NCI-H2029 (cell line): ENCODE measurements at regions not wholly inside any gene's neighbourhood (a gene's known extent, or its start where the extent isn't known, plus 50 kb on each side); places are given as distances from the start of the nearest gene placed in this dataset.
"Not testable (repeated sequence)": the region's sequence is repeated elsewhere in the genome, so short reads cannot be mapped to it uniquely, and the experiment has no call there.

Experiments
- DNase-seq: peaks from one replicate; lab custom pipeline; 2025; lab: John Stamatoyannopoulos, UW

DNA sequence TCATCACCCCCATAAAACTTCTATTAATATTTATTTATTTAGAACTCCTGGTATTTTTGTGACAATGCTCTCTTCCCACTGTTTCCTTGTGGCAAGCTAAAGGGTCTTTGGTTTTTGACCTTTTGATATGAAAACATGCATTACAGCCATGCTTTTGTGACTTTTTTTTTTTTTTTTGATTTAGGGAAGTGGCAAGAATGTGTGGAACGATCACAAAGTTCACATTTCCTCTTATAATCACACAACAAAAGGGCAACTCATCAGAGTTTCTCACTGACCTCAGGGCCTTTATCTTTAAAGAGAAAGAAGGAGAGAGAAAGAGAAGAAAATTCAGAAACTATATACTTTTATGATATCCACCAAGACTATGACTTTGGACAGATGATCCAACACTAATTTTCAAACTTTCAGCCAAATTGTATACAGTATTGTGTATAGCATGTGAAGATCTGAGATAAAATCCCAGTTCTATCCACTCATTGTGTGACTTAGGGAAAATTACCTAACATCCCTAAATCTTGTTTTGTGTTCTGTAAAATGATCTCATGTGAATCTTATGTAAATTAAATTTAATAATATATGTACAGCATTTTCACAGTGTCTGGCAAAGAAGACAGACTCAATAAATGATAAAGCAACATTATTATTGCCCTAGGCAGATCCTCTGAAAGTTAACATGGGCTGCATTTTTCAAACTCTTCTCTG lies 106.8 kb upstream of the MARCKS start:
- DNase-seq, result no peak

DNA sequence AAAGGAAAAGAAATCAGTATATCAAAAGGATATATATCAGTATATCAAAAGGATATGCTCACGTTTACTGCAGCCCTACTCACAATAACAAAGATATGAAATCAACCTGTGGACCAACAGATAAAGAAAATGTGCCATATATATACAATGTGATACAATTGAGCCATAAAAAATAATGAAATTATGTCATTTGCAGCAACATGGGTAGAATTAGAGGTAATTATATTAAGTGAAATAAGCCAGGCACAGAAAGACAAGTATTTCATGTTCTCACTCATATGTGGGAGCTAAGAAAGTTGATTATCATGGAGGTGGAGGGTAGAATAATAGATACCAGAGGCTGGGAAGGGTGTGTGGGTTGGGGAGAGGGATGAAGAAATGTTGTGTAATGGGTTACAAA lies 102.9 kb upstream of the MARCKS start:
- DNase-seq, result no peak

DNA sequence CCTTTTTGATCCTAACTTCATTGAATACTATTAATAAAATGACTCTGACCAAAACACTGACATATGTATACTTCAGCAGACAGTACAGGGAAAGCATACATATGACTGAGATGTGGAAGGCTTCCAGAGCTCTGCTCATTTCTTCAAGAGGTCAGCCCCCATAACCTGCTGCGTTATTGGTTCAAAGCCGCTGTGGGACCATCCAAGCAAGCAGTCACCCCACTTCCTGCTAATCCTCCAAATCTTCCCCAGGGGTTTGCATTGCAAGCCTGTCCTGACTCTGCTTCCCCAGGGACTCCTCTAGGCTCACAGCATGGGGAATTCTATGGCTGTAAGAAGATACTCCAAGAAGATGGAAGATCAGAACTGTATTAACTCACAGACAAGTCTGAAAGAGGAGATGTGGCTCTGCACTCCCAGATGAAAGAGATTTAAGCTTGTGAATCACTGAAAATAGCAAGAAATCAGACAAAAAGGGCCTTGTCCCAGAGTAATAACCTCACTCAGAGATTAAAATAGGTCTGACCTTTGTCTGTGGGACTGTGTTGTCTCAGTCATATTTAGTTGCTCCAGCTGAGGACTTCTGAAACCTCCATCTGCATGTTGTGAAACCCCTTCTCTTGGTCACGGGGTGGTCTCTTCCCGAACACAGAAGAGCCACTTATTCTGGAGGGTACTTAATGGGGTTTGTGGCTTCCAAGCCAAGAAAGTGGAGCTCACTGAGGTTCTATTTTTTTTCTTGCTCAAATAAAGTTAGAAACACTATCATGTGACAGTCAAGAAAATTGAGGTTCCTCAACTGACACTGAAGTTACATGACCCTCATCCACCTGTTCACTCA lies 101.5 kb upstream of the MARCKS start:
- DNase-seq, result no peak

DNA sequence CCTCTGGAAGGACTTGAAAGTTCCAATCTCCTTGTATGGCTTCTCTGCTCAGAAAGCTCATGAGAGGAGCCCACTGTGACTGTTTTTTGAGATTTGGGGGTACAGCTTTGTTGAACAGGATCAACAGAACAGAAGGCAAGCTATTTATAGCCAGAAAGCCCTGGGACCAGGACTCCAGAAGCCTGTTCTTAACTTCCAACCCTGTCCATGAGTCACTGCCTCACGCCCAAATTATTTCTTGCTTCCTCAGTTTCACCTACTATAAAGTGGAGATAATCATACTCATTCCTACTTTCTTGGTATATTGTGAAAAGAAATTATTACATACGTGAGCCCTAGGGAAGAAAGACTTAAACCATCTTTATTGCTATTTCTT lies 100.9 kb upstream of the MARCKS start:
- DNase-seq, result no peak

DNA sequence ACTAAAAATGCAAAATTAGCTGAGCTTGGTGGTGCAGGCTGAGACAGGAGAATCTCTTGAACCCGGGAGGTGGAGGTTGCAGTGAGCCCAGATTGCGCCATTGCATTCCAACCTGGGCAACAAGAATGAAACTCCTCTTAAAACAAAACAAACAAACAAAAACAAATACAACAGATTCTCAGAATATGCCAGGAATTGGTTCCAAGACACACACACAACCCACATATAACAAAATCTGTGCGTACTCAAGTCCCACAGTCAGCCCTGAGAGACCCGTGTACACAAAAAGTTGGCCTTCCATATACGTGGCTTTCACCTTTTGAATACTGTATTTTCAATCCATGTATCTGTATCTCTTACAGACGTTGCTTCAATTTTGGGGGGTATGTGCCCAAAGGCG lies 98.9 kb upstream of the MARCKS start:
- DNase-seq, result no peak

DNA sequence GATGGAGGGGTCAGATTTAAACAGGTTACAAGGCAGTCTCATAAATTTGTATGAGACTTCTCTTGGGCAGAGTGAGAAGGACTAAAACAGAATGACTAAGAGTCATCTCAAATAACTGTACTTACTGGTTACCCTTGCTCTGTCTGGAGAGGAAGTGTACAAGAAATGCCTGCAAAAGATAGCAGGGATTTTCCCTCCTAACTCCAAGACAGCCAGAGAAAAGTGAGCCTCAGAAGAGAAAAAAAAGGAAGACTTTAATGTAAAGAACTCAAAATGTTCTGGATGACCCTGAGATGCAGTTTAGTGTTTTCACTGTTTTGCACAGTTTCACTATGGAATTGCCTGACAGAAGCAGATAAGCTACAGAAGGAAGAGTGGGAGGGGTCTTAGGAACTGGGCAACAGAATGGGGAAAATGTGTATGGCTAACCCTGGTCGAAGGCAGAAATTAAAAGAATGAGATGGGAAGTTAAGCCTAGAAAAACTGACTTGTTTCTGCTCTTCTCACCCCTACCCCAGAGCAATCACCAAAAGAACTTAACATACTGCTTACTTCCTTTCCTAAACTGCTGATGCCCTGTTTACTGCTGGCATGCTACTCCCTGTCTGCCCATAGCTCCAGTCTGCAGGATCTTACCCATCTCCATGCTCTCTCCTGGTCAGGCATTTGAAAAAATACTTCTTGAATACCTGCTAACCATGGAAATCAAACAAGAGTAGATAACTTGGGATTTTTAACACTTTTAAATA lies 98.1 kb upstream of the MARCKS start:
- DNase-seq, result no peak

DNA sequence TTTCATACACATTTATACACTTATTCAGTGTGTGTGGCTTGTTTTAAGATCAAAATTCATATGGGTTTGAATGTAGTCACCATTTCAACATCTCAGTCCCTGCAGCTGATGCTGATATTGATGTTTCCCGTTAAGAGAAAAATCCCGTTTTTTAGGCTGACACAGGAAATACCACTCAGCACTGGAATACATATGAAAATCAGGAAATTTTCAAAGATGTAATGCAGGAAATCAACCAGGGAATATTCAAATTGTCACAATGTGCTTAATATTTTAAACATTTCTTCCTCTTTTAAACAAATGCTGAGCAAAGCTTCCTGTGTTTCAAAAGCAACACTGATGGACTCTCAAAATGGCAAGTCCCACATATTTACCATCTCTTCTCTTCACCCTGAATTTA lies 94.5 kb upstream of the MARCKS start:
- DNase-seq, result no peak

DNA sequence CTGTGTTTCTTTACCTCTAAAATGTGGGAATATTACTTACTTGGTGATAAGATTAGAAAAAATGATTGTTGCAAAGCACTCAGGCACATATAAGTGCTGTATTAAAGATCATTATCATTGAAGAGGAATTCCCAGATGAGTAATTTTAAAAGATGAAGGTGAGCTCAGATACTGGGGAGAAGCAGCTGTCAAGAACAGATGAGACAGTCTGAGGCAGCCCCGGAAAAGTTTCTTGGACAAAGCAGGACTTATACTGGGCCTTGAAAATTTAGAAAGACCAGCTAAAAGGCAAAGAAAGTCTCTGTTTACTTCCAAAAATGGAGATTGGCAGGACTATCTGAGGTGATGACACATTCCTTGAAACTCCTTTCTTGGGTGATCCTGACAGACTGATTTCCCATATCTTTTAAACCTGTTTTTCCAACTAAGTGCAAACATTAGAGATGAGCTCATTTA lies 93.8 kb upstream of the MARCKS start:
- no peak for DNase-seq

DNA sequence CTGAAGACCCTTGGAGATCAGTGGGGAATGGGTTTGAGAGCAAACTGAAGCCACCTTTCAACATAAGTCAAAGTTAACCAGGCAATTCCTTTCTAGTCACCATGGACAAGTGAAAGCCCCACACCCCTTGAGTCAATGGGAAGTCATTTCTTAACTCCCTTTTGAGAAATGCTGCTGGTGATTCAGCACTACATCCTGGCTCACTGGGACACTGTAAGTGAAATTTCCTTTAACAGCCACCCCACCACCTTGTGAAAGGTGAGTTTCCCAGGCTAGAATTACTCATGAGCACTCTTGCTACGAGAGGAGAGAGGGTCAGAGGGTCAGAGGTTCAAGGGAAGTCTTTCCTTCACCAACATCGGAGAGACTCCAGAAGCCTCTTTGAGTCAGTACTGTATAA lies 93.3 kb upstream of the MARCKS start:
- DNase-seq, result no peak

DNA sequence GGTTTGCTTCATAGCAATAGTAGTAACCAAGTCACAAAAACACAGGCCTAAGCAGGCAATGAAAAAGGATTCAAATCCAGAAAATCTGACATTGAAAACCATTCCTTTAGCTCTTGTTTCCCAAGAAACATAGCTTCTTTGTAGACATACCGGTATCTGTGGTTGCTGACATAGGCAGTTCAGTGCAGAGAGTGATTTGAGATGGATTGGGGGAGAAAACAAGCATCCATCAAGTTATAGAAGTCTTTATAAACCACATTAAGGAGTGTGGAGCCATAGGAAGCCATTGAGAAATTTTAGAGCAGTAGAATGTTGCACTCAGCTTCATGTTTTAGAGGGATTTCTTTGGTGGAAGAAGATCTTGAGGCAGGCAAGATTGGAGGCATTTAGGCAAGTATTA lies 91.2 kb upstream of the MARCKS start:
- no peak for DNase-seq

DNA sequence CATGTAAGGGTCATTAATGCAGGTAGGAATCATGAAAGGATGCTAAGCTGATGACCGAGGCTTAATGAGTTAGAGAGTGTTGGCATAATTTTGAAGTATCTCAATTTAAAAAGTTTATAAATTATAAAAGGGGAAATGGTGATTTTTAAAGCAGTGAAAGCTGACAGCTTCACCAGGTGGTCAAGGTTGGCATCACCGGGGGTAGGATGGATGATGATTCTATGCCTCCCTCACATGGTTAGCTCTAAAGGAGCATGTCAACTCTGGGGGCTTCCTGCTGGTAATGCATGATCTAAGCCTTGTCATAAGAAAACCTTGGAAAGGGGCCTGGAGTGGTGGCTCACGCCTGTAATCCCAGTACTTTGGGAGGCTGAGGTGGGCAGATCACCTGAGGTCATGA lies 89.2 kb upstream of the MARCKS start:
- no peak for DNase-seq

DNA sequence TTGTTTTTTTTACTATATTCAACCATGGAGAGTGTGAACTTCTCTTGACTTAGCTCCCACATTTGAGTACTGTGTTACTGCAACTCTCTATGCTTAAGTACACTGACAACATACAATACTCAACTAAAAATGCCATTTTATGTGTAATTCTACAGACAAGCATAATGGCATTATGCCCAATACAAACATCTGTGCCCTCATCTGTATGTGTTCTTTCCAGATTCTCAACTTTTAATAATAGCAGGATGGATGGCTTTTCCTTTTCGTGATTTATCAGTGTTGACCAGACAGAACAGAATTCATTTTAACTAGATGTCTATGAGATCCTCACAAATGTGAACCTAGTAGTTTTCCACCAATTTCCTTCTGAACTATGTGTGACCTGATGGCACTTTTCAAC lies 84.2 kb upstream of the MARCKS start:
- no peak for DNase-seq

DNA sequence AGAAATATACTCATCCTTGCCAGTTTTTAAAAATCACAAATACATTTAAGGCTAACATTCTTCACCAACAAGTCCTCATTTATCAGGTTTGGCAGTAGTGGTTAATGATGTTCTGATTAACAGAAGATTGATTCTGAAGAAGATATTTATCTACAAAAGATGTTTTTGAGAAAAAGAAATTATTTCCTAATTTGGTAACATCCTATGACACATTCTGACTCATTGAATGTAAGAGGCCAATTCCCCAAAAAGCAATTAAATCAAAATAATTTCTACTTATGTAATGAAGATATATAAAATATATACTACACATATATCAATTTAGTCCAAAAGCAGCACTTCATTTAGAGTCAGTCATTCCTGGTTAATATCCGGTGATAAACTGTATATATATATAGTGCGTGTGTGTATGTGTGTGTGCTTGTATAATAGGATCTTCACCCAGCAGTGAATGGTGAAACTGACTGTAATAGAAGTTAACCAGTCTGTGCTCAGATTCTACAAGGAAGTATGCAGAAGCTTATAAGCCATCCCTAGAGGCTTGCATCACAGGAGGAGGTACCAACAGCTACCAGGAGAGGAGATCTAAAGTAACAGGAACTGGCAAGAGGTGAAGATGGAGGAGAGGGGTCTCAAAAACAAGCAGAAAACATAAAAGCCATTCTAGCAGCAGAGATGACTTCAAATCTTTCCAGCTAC lies 82.9 kb upstream of the MARCKS start:
- DNase-seq, result no peak

DNA sequence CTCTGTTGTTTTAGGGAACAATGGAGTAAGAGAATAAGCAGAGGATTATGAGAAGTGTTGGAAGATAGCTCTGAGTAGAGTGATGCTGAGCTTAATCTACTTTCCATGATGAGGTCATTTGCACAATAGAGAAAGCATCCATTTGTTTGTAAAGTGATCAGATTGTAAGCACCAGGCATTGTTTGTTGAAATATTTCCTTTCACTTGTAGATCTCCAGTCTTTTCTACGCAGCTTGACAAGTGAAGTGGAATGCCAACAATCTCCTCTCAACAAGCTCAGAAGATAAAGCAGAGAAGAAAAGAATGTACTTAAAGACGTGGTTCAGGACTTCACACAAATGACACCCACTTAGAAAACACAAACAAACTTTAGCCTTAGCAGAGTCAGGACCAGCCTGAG lies 80.1 kb upstream of the MARCKS start:
- DNase-seq, result peak; percentile 28

DNA sequence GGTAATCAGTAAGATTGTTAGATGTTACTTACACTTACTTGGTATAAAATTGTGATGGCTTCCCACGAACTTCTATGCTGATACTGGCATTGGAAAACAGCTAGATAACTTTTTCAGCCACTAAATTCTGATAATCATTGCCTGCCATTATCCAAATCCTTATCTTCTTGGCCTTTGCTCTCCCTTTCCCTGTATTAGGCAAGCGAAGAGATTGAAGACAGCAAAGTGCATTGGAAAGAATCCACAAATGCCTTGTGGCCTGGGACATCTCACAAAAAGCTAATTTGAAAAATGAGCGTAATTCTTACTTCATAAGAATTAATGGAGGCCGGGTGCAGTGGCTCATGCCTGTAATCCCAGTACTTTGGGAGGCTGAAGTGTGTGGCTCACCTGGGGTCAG lies 79.5 kb upstream of the MARCKS start:
- DNase-seq, result no peak

DNA sequence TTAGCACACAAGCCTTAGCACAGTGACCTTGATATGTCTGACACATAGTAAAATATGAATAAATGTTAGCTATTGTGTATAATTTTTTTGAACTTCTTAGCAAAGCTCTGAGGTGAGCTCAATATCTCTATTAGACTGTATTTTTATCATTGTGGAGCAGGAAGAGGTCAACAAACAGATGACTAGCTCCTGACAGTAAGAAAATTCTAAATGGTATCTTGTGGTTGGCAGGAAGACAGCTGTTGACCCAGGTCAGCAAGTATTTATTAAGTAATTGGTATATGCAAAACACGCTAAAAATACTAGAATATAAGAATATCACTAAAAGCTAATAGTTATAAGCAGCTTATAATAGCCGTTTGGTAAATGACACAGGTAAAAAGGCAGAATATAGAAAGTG lies 77.5 kb upstream of the MARCKS start:
- no peak for DNase-seq

DNA sequence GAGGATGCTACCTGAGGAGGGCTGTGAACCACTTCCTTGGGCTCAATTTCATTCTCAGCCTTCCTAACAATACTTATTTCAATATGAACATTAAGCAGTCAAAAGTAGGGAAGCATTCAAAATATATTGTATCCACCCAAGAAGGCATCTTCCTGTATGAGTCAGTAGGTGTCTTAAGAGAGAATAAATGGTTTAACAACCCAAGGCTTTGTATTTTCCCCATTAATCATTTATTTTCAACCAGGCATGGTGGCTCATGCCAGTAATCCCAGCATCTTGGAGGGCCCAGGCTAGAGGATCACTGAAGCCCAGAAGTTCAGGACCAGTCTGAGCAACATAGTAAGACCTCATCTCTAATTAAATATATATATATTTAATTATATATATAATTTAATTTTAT lies 74.5 kb upstream of the MARCKS start:
- DNase-seq, result no peak

DNA sequence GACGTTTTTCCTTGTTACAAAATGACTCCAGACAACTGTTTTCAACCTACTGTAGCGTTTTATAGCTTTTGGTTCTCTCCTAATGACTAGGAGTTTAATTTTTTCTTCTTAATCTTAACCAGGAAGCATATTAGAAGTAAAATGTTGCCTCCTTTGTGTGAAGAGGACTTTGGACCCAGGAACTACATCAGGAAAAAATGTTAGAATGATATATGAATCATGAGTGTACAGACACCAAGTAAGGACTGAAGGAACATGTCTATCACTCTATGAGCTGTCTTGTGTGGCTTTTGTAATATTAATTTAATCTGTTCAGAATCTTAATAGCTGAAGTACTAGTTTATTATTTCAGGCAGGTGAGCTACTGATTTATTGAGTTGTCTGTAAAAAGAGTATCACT lies 71.0 kb upstream of the MARCKS start:
- DNase-seq, result no peak

DNA sequence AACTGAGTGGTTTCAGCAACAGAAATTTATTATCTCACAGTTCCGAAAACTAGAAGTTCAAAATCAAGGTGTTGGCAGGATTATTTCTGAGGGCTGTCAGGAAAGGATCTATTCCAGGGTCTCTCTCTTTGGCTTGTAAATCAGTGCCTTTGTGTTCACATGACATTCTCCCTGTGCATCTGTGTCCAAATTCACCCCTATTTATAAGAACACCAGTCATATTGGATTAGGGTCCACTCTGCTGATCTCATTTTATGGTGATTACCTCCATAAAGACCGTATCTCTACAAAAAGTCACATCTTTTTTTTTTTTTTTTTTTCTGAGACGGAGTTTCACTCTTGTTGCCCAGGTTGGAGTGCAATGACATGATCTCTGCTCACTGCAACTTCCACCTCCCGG lies 68.6 kb upstream of the MARCKS start:
- no peak for DNase-seq

DNA sequence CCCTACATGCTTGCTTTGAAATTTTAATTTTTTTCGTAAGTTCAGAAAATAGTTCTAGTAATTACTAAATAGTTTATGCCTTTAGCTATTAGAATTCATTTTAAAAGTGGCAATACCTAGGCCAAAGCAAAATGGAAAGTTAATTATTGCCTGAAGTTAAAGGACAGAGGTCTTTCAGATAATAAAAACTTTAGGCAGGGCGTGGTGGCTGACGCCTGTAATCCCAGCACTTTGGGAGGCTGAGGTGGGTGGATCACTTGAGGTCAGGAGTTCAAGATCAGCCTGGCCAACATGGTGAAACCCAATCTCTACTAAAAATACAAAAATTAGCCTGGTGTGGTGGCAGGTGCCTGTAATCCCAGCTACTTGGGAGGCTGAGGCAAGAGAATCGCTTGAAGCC lies 65.9 kb upstream of the MARCKS start:
- DNase-seq, result not testable (repeated sequence)

DNA sequence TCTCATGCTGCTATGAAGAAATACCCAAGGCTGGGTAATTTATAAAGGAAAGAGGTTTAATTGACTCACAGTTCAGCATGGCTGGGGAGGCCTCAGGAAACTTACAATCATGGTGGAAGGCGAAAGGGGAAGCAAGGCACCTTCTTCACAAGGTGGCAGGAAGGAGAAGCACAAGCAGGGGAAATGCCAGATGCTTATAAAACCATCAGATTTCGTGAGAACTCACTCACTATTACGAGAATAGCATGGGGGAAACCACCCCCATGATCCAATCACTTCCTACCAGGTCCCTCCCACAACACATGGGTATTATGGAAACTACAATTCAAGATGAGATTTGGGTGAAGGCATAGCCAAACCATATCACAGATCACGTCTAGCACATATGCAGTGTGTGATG lies 61.8 kb upstream of the MARCKS start:
- DNase-seq, result not testable (repeated sequence)

DNA sequence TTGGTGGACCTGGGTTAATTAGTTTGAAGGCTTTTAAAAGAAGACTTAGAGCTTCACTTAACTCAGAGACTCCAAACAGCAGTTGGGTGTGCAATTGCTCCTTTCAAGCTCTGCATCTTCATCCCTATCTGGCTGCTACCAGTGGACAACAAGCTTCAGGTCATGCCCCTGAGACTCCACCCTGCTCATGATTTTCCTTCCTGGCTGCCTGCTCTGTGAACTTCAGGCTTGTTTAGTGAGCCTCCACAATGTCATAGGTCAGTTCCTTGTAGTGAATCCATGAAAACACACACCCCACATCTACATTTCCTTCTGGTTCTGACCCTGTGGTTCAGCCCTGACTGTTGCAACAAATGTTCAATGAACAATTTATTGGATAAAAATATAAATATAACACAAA lies 61.1 kb upstream of the MARCKS start:
- no peak for DNase-seq
